H1 (cell line): ENCODE measurements at regions not wholly inside any gene's neighbourhood (a gene's known extent, or its start where the extent isn't known, plus 50 kb on each side); places are given as distances from the start of the nearest gene placed in this dataset.

Experiments
- CEBPB ChIP-seq: IDR thresholded peaks from 2 replicates; pipeline ENCODE4 v1.6.1; 2012; ENCODE audit warnings: low read depth, low read length
- CREB1 ChIP-seq: IDR thresholded peaks from 2 replicates; pipeline ENCODE4 v1.6.1; 2012; ENCODE audit warnings: inconsistent platforms
- EP300 ChIP-seq, 2 experiments: IDR thresholded peaks; 1 replicate in 1 of 2; 2 replicates in 1 of 2; pipeline ENCODE4 v1.6.1; 2011 to 2012; ENCODE audit warnings: low read depth in 2 of 2, low read length in 2 of 2, mild to moderate bottlenecking in 2 of 2, borderline replicate concordance in 1 of 2, inconsistent platforms in 1 of 2, moderate library complexity in 1 of 2
- SAP30 ChIP-seq: fragments of 300-600 bp; sonication (generic); IDR thresholded peaks from 2 replicates; pipeline ENCODE4 v1.7.1; 2012; ENCODE audit warnings: low read length, moderate library complexity, mild to moderate bottlenecking, inconsistent platforms; ENCODE audit not compliant: insufficient read depth, insufficient replicate concordance
- SIX5 ChIP-seq: IDR thresholded peaks from 2 replicates; pipeline ENCODE4 v1.6.1; 2011; ENCODE audit warnings: mild to moderate bottlenecking, low read depth, low read length
- TEAD4 ChIP-seq: IDR thresholded peaks from 2 replicates; pipeline ENCODE4 v1.6.1; 2012; ENCODE audit warnings: low read depth, low read length, inconsistent platforms, mixed read lengths

DNA sequence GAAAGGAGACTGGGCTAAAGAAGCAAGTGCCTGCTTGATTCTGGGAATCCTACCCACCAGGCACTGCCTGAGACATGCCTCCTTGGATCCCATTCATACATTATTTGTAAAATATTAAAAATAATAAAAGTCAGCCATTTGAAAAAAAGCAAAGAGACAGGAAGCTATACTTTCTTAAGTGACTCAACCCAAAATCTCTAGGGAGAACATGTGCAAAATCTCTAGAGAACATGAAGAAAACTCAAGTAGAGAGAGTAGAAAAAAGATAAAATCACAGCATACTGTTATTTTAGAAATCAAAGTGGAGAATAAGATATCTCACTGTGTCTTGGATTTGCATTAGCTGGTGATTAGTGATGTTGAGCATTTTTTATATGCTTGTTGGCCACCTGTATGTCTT, 197.2 kb upstream of the GGTLC1 start (continued):
- no peak for TF ChIP-seq SIX5
- TF ChIP-seq TEAD4 = no peak
- TF ChIP-seq SAP30 = no peak
- TF ChIP-seq EP300 (IDR thresholded peaks at IDR 0.05; ENCODE audit: borderline replicate concordance in 1 of 2, low read depth in 2 of 2, low read length in 2 of 2) = no peak
- no peak for TF ChIP-seq CEBPB
- no peak for TF ChIP-seq CREB1
